Heart left ventricle (tissue), 16 donors: ENCODE measurements at regions not wholly inside any gene's neighbourhood (a gene's known extent, or its start where the extent isn't known, plus 50 kb on each side); places are given as distances from the start of the nearest gene placed in this dataset.

Source experiments
- ATAC-seq, 4 donors: fragments of 200-7000 bp; cut with Tn5 transposase; one replicate each; pipeline ENCODE4 v1.9.1; 2020 to 2022; ENCODE audit warnings: moderate library complexity in 4 of 4, mild to moderate bottlenecking in 3 of 4, moderate number of reproducible peaks in 1 of 4
- DNase-seq, 5 donors: peaks; one replicate each; pipeline ENCODE4 v3.0.0-alpha.2; 2020
- H3K27ac ChIP-seq, 12 donors: fragments of 200-600 bp; sonication (generic) in 4 of 12; one replicate each; pipeline versions ENCODE4 v1.5.0 to v1.8.0; 2016 to 2022; ENCODE audit warnings: mild to moderate bottlenecking in 2 of 12
- H3K27me3 ChIP-seq, 9 donors: fragments of 200-600 bp; sonication (generic) in 2 of 9; one replicate each; pipeline versions ENCODE4 v1.5.1 to v1.8.0; 2016 to 2022; ENCODE audit warnings: mild to moderate bottlenecking in 3 of 9
- H3K36me3 ChIP-seq, 9 donors: fragments of 200-600 bp; sonication (generic) in 2 of 9; one replicate each; pipeline versions ENCODE4 v1.5.0 to v1.8.0; 2018 to 2022; ENCODE audit warnings: mild to moderate bottlenecking in 2 of 9
- H3K4me1 ChIP-seq, 12 donors: fragments of 200-600 bp; sonication (generic) in 4 of 12; one replicate each; pipeline versions ENCODE4 v1.5.0 to v1.8.0; 2016 to 2022; ENCODE audit warnings: mild to moderate bottlenecking in 3 of 12
- H3K4me3 ChIP-seq, 12 donors: fragments of 200-600 bp; sonication (generic) in 4 of 12; one replicate each; pipeline versions ENCODE4 v1.5.0 to v1.8.0; 2017 to 2022; ENCODE audit warnings: mild to moderate bottlenecking in 9 of 12, moderate library complexity in 4 of 12
- H3K9me3 ChIP-seq, 12 donors: fragments of 200-600 bp; sonication (generic) in 4 of 12; one replicate each; pipeline versions ENCODE4 v1.5.0 to v1.8.0; 2016 to 2022; ENCODE audit warnings: mild to moderate bottlenecking in 1 of 12
- POLR2A ChIP-seq, 2 donors: fragments of 450-650 bp; IDR thresholded peaks; one replicate each; pipeline ENCODE4 v1.6.1; 2017; ENCODE audit warnings: antibody characterized with exemption in 2 of 2, mild to moderate bottlenecking in 2 of 2, moderate library complexity in 2 of 2
- WGBS, 4 donors: extraction: QIAGEN DNeasy Blood & Tissue Kit in 2 of 4; methylation state at CpG; one replicate each; pipeline versions ENCODE4 v1.1.5 to v1.1.7; 2013 to 2018; 5-methylcytosine and 5-hydroxymethylcytosine counted together
- intact Hi-C, 10 donors: fragments of 100-400 bp; cut with DNase I; formaldehyde crosslinking; loops; one replicate each; pipeline versions ENCODE4 v1.11.1 to v1.14.2; 2022
- TF ChIP-seq, protein P1 (sequence below), 12 donors: fragments of 200-600 bp; sonication (generic) in 4 of 12; IDR thresholded peaks; one replicate each; pipeline versions ENCODE4 v1.5.0 to v1.8.0; 2018 to 2022; ENCODE audit warnings: antibody characterized with exemption in 12 of 12, mild to moderate bottlenecking in 5 of 12
- donor health status: ischemic (EF 13 %, LVEDD 7.1; RV severe dilation, severe dysfunction).
- donor health status: healthy with polysubstance abuse.
- donor health status: DM: no; HTN: yes; CAD: no.
- donor health status: DM: no; HTN: no; CAD: no.
- donor health status: ischemic (EF 25% LVEDD 6.9; RV normal size, moderate dysfunction).
- donor health status: ischemic (EF 25% LVEDD 5.7; RV mildly dilated, moderate dysfunction).
- donor health status: healthy.
- donor health status: DM: yes; HTN: yes; CAD: no.
- donor health status: ischemic (EF 35%, LVEDD 5.7; RV mildly dilated, moderate dysfunction).
- donor health status: nonischemic (EF 11% LVEDD 7.7; RV severe dilation, severe dysfunction).
- donor health status: DM: yes; HTN: yes; CAD: no.
- donor health status: PGD.
- donor health status: ischemic (EF 29% LVEDD 5.4; RV normal size, mild dysfunction).
- donor health status: nonischemic (EF 23%, LVEDD 6.1; RV moderate dilation, normal function).

DNA sequence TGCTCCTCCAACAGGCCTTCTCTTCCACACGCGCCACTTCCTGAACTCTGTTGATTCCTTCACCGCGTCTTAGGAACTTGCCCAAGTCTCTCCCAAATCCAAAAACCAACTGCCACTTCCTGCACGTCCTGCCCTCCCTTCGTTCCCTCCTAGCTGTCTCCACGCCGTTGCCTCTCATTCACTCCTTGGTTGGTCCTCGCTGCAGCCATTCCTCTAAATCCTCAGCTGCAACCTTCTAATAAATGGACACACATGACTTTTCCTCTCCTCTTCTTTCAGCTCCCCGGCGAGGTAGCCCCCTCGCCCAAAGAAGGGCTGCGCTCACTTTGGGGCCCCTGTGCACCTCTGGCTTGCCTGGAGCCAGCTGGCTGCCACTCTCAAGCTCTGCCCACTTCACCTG, 110.2 kb downstream of the XRCC2 start:
- Histone ChIP-seq H3K36me3 (no peaks in the 10 kb centered on the region), H3K27ac (no peak overlapping the region), H3K4me3 (no peak overlapping the region), H3K27me3 (peaks cover 0 to 10% (median 0%) of the 10 kb centered on the region in 9 donors), H3K9me3 (no peaks in the 10 kb centered on the region), H3K4me1 (no peaks in the 10 kb centered on the region)
- no peak for TF ChIP-seq POLR2A (IDR thresholded peaks at IDR 0.05)
- TF ChIP-seq, protein P1, sequence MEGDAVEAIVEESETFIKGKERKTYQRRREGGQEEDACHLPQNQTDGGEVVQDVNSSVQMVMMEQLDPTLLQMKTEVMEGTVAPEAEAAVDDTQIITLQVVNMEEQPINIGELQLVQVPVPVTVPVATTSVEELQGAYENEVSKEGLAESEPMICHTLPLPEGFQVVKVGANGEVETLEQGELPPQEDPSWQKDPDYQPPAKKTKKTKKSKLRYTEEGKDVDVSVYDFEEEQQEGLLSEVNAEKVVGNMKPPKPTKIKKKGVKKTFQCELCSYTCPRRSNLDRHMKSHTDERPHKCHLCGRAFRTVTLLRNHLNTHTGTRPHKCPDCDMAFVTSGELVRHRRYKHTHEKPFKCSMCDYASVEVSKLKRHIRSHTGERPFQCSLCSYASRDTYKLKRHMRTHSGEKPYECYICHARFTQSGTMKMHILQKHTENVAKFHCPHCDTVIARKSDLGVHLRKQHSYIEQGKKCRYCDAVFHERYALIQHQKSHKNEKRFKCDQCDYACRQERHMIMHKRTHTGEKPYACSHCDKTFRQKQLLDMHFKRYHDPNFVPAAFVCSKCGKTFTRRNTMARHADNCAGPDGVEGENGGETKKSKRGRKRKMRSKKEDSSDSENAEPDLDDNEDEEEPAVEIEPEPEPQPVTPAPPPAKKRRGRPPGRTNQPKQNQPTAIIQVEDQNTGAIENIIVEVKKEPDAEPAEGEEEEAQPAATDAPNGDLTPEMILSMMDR (IDR thresholded peaks at IDR 0.05): no peak
- DNase-seq (no peak), ATAC-seq (no peak)
- 56 to 74% (median 64%) methylated on average over 13 of the region's 13 CpGs for WGBS, 4 donors
- intact Hi-C loops: no loop called here

DNA sequence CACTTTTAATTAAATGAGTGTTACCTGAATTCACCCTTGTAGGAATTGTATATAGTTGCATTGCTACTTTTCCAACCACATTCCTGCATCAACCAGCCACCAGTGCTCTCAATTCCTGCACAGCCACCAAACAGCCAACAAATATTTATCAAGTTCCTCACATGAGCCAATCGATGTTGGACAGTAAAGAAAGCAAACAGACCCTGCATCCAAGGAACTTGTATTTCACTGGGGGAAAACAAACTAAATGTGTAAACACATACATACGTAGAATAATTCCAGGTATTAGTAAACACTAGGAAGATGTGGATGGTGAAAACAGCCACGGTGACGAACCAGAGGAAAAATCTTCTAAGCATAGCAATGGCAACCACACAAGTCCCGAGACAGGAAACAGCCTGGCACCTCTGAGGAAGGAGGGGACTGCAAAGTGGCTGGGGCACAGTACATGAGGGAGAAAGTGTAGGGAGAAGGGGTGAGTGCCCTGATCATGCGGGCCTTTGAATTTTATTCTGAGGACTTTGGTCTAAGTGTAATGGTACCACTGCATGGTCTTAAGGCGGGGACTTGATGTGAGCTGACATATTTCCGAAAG, 111.2 kb downstream of the XRCC2 start:
- H3K27me3 ChIP-seq: peaks cover 0 to 10% (median 0%) of the 10 kb centered on the region in 9 donors

DNA sequence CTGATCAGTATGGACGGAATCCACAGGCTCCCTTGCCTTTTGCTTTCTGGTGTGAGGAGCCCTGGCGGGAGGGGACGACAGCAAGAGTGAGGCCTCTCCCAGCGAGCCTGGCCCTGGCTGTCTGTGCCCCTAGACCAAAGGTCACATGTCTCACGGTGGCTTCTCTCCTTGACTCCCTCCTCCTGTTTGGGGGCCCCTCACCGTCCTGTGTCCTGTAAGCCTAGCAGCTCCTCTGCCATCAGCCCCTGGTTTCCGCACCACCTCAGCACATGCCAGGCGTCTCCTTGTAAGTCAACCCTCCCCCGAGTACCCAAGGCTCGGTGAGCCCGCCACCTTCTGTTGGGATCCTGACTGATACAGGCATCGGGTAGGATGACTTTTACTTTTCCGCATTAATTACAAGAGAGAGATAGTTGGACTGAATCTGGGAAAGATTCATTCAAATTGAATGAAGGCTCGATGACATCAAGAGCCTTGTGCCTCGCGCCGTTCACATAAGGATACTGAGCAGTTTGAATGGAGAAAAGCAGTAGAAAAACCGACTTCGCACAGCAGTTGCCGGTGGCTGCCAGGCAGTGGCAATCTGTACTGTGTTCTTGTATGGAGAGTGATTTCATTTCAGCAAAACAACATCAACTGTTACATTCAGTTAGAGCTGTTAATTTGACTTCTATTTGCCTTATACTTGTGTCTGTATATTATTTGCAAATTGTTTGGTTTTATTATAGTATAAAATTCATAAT, 119.8 kb downstream of the XRCC2 start:
- WGBS, 4 donors: 85 to 88% (median 85%) methylated on average over 19 to 20 of the region's 20 CpGs
- ATAC-seq: no peak
- Histone ChIP-seq H3K36me3 (no peaks in the 10 kb centered on the region), H3K27ac (no peak overlapping the region), H3K4me3 (no peak overlapping the region), H3K9me3 (no peaks in the 10 kb centered on the region), H3K4me1 (no peaks in the 10 kb centered on the region), H3K27me3 (no peaks in the 10 kb centered on the region)
- intact Hi-C loops: no loop called here
- TF ChIP-seq POLR2A (IDR thresholded peaks at IDR 0.05): no peak
- TF ChIP-seq, protein P1 (IDR thresholded peaks at IDR 0.05): no peak
- DNase-seq: no peak

More for the DNA sequence above, 111.2 kb downstream of the XRCC2 start:
- Histone ChIP-seq H3K4me1 (no peaks in the 10 kb centered on the region), H3K4me3 (no peak overlapping the region), H3K36me3 (no peaks in the 10 kb centered on the region), H3K27ac (no peak overlapping the region), H3K9me3 (no peaks in the 10 kb centered on the region)
- intact Hi-C loops: no loop called here
- no peak for ATAC-seq
- TF ChIP-seq, protein P1 (IDR thresholded peaks at IDR 0.05): no peak
- TF ChIP-seq POLR2A (IDR thresholded peaks at IDR 0.05): no peak
- 74 to 82% (median 77%) methylated on average over 8 of the region's 8 CpGs for WGBS, 4 donors
- no peak for DNase-seq

DNA sequence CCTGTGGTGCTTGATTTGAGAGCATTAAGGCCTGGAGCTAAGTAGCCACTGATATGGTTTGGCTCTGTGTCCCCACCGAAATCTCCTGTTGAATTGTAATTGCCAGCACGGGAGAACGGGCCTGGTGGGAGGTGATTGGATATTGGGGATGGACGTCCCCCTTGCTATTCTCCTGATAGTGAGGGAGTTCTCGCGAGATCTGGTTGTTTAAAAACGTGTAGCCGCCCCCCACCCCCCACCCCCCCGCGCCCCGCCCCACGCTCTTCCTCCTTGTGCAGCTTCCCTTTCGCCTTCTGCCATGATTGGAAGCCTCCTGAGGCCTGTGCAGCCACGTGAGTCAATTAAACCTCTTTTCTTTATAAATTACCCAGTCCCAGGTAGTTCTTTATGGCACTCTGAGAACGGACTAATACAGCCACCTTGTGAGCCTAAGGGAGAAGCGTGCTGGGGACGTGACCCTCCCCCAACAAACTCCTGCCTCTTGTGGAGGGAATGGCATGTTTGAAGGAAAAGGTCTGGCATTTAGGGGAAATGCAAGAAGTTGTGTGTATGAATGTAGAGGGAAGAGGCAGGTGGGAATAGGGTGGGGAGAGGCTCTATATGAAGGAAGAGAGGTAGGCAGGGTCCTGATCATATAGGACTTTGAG, 118.0 kb upstream of the KMT2C start:
- TF ChIP-seq, protein P1 (IDR thresholded peaks at IDR 0.05): no peak
- TF ChIP-seq POLR2A (IDR thresholded peaks at IDR 0.05): no peak
- Histone ChIP-seq H3K4me3 (no peak overlapping the region), H3K27ac (no peak overlapping the region), H3K4me1 (no peaks in the 10 kb centered on the region), H3K36me3 (no peaks in the 10 kb centered on the region), H3K9me3 (no peaks in the 10 kb centered on the region), H3K27me3 (no peaks in the 10 kb centered on the region)
- intact Hi-C loops: no loop called here
- WGBS, 4 donors: 69 to 75% (median 70%) methylated on average over 14 to 17 of the region's 17 CpGs
- ATAC-seq (no peak), DNase-seq (no peak)
